Subcutaneous abdominal adipose tissue (tissue), 5 donors: ENCODE measurements at regions not wholly inside any gene's neighbourhood (a gene's known extent, or its start where the extent isn't known, plus 50 kb on each side); places are given as distances from the start of the nearest gene placed in this dataset.
"Not testable (repeated sequence)": the region's sequence is repeated elsewhere in the genome, so short reads cannot be mapped to it uniquely, and the experiment has no call there.

Experiments used
- H3K27ac ChIP-seq: one replicate; pipeline ENCODE4 v1.7.0; 2013; ENCODE audit warnings: low read depth, mild to moderate bottlenecking, inconsistent platforms, low read length, moderate library complexity
- H3K27me3 ChIP-seq, 5 donors: one replicate each; pipeline ENCODE4 v1.7.0; 2013; ENCODE audit warnings: low read length in 5 of 5, inconsistent platforms in 1 of 5; ENCODE audit not compliant: control insufficient read depth in 5 of 5, insufficient read depth in 4 of 5
- H3K36me3 ChIP-seq, 5 donors: one replicate each; pipeline ENCODE4 v1.7.0; 2013; ENCODE audit warnings: low read length in 5 of 5; ENCODE audit not compliant: control insufficient read depth in 5 of 5, insufficient read depth in 5 of 5
- H3K4me1 ChIP-seq, 5 donors: one replicate each; pipeline ENCODE4 v1.7.0; 2013; ENCODE audit warnings: low read length in 5 of 5, mild to moderate bottlenecking in 3 of 5, moderate library complexity in 1 of 5; ENCODE audit not compliant: control insufficient read depth in 5 of 5, insufficient read depth in 5 of 5
- H3K4me3 ChIP-seq, 5 donors: one replicate each; pipeline ENCODE4 v1.7.0; 2013; ENCODE audit warnings: low read length in 5 of 5, low read depth in 1 of 5
- H3K9ac ChIP-seq, 5 donors: one replicate each; pipeline ENCODE4 v1.7.0; 2013; ENCODE audit warnings: low read length in 5 of 5, mild to moderate bottlenecking in 4 of 5, moderate library complexity in 3 of 5
- H3K9me3 ChIP-seq, 5 donors: one replicate each; pipeline ENCODE4 v1.7.0; 2013; ENCODE audit warnings: low read length in 5 of 5; ENCODE audit not compliant: control insufficient read depth in 5 of 5
- donor health status: healthy.
- donor health status: healthy.
- donor health status: healthy.
- donor health status: healthy.
- donor health status: healthy.

GRCh38 chr22:10755350-10755749 lies 4772.6 kb upstream of the OR11H1 start:
- H3K4me1 ChIP-seq, H3K36me3 ChIP-seq, H3K4me3 ChIP-seq, H3K27ac ChIP-seq, H3K9ac ChIP-seq, H3K27me3 ChIP-seq: not testable (repeated sequence)
- peaks cover 0 to 15% (median 2%) of the 10 kb centered on the region in 5 donors for H3K9me3 ChIP-seq

- not testable (repeated sequence) for H3K9ac ChIP-seq, H3K4me3 ChIP-seq, H3K4me1 ChIP-seq, H3K36me3 ChIP-seq, H3K27me3 ChIP-seq, H3K27ac ChIP-seq
- H3K9me3 ChIP-seq, result peaks cover 0 to 11% (median 3%) of the 10 kb centered on the region in 5 donors
Observed at GRCh38 chr22:10760418-10760817, 4767.6 kb upstream of the OR11H1 start.

- not testable (repeated sequence) for H3K9ac ChIP-seq, H3K4me1 ChIP-seq, H3K4me3 ChIP-seq, H3K27me3 ChIP-seq, H3K27ac ChIP-seq, H3K36me3 ChIP-seq
- H3K9me3 ChIP-seq, result peaks cover 0 to 21% (median 15%) of the 10 kb centered on the region in 5 donors
Observed at GRCh38 chr22:10766320-10766719, 4761.7 kb upstream of the OR11H1 start.

- peaks cover 0 to 27% (median 18%) of the 10 kb centered on the region in 5 donors for H3K9me3 ChIP-seq
- H3K27me3 ChIP-seq, H3K9ac ChIP-seq, H3K36me3 ChIP-seq, H3K27ac ChIP-seq, H3K4me1 ChIP-seq: not testable (repeated sequence)
- H3K4me3 ChIP-seq, result peak overlapping the region in 3 of 5 donors; percentile 22 to 35 (median 24)
Observed at GRCh38 chr22:10768875-10769274, 4759.1 kb upstream of the OR11H1 start.

GRCh38 chr22:10771744-10772143 lies 4756.2 kb upstream of the OR11H1 start:
- not testable (repeated sequence) for H3K9ac ChIP-seq, H3K27me3 ChIP-seq, H3K36me3 ChIP-seq, H3K4me1 ChIP-seq, H3K27ac ChIP-seq, H3K4me3 ChIP-seq
- peaks cover 0 to 25% (median 18%) of the 10 kb centered on the region in 5 donors for H3K9me3 ChIP-seq

GRCh38 chr22:10773341-10773740 lies 4754.7 kb upstream of the OR11H1 start:
- H3K4me1 ChIP-seq, H3K27ac ChIP-seq, H3K27me3 ChIP-seq, H3K4me3 ChIP-seq, H3K36me3 ChIP-seq, H3K9ac ChIP-seq: not testable (repeated sequence)
- H3K9me3 ChIP-seq, result peaks cover 2 to 16% (median 8%) of the 10 kb centered on the region in 5 donors

- not testable (repeated sequence) for H3K36me3 ChIP-seq, H3K4me3 ChIP-seq
Observed at GRCh38 chr22:10775601-10776357, 4752.2 kb upstream of the OR11H1 start.

GRCh38 chr22:10776358-10776729 lies 4751.6 kb upstream of the OR11H1 start:
- H3K27me3 ChIP-seq, H3K27ac ChIP-seq, H3K4me3 ChIP-seq, H3K36me3 ChIP-seq, H3K9ac ChIP-seq, H3K4me1 ChIP-seq: not testable (repeated sequence)
- H3K9me3 ChIP-seq, result peaks cover 0 to 17% (median 5%) of the 10 kb centered on the region in 5 donors

More at GRCh38 chr22:10775601-10776357, 4752.2 kb upstream of the OR11H1 start:
- not testable (repeated sequence) for H3K27ac ChIP-seq, H3K27me3 ChIP-seq, H3K4me1 ChIP-seq, H3K9ac ChIP-seq
- H3K9me3 ChIP-seq, result peaks cover 2 to 14% (median 6%) of the 10 kb centered on the region in 5 donors

GRCh38 chr22:10777733-10778132 lies 4750.3 kb upstream of the OR11H1 start:
- not testable (repeated sequence) for H3K27ac ChIP-seq, H3K36me3 ChIP-seq, H3K4me3 ChIP-seq, H3K9ac ChIP-seq, H3K4me1 ChIP-seq, H3K27me3 ChIP-seq
- peaks cover 0 to 16% (median 2%) of the 10 kb centered on the region in 5 donors for H3K9me3 ChIP-seq

- Histone ChIP-seq H3K4me3 (no peak overlapping the region), H3K9ac (no peak overlapping the region), H3K27me3 (no peaks in the 10 kb centered on the region), H3K36me3 (no peaks in the 10 kb centered on the region), H3K27ac (no peak overlapping the region), H3K9me3 (peaks cover 0 to 18% (median 2%) of the 10 kb centered on the region in 5 donors), H3K4me1 (no peaks in the 10 kb centered on the region)
Observed at GRCh38 chr22:10778296-10778814, 4749.6 kb upstream of the OR11H1 start.
